ENCODE measurements at regions not wholly inside any gene's neighbourhood (a gene's known extent, or its start where the extent isn't known, plus 50 kb on each side); places are given as distances from the start of the nearest gene placed in this dataset.

DNA sequence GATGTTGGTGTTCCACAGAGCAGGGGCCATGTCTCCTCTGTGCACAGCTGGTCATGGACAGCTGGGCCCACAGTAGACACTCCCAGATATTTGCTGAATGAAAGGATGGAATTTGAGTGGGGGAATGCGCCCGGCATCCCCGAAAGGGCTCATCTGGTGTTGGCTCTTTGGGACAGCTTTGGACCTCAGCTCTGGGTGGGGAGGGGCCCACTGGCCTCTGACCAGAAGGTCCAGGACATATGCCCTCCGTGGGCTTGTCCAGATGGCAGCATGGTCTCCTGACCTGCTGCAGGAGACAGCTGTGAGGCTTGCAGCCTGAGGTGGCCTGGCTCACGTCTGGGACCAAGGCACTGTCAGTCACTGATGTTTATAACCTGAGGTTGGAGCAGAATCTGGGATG, 160.4 kb upstream of the AJAP1 start:
- no peaks in the 10 kb centered on the region for H3K4me1 ChIP-seq (ENCODE audit: insufficient read depth)
- no peak for DNase-seq (ENCODE audit: extremely low spot score)
- H3K27ac ChIP-seq (ENCODE audit: low read depth) = no peak overlapping the region
- 67% methylated on average over 5 of the region's 5 CpGs for WGBS
- no peak overlapping the region for H3K4me3 ChIP-seq (ENCODE audit: low read depth, low read length)
- H3K36me3 ChIP-seq (ENCODE audit: insufficient read depth) = no peaks in the 10 kb centered on the region

DNA sequence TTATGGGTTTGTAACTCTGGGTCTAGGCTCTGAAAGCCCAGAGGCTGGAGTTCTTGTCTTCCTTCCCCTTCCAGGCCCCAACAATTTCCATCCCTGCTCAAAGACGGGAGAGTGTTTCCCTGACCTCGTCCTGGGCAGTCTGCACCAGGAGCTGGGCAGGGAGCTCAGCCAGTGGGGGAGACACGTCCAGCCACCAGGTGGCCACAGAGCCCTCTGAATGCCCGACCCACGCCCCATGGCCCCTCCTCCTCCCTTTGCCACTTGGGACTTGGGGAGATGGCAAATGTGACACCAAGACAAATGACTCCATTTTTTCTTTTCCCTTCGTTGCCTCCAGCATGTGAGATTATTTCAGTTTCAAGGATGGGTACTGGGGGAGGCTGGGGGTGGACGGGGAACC, 159.9 kb upstream of the AJAP1 start:
- no peaks in the 10 kb centered on the region for H3K36me3 ChIP-seq (ENCODE audit: insufficient read depth)
- H3K27ac ChIP-seq (ENCODE audit: low read depth) = no peak overlapping the region
- 24% methylated on average over 7 of the region's 7 CpGs for WGBS
- no peak overlapping the region for H3K4me3 ChIP-seq (ENCODE audit: low read depth, low read length)
- H3K4me1 ChIP-seq (ENCODE audit: insufficient read depth) = no peaks in the 10 kb centered on the region
- no peak for DNase-seq (ENCODE audit: extremely low spot score)

DNA sequence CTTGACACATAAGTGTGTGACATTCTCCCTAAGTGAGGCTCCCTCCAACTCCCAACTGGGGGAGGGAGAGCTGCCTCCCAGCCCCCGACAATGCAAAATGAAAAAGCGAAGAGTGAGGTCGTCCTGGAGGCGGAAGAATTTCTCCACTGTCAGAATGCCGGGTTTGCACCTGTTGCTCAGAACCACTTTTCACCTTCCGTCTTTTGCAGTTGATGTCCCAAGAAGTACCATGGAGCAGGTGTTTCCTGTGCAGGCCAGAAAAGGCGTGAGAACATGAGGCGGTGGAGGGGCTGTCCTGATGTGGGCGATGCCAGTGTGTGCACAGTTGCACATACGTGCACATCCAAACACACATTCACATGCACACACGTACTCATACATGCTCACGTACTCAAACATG, 158.6 kb upstream of the AJAP1 start:
- 85% methylated on average over 12 of the region's 12 CpGs for WGBS
- Histone ChIP-seq H3K27ac (ENCODE audit: low read depth) (no peak overlapping the region), H3K36me3 (ENCODE audit: insufficient read depth) (no peaks in the 10 kb centered on the region), H3K4me1 (ENCODE audit: insufficient read depth) (no peaks in the 10 kb centered on the region), H3K4me3 (ENCODE audit: low read depth, low read length) (no peak overlapping the region)
- no peak for DNase-seq (ENCODE audit: extremely low spot score)

DNA sequence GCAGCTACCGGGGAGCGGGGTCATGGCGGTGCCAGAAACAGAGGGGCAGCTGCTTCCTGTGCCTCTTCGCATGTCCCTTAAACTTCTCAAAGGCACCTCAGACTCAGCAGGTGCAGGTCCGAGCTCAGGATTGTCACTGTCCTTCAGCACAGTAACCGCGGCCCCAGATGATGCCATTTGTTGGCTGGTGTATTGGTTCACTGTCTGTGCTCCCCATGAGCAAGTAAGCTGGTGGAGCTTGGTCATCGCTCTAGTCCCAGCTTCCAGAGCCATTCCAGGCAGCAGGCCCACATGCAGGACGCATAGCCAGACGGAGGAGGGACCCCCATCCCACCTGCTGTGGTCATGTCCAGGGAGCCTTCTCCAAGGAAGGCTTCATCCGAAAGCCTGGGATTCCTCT, 154.0 kb upstream of the AJAP1 start:
- no peak for DNase-seq (ENCODE audit: extremely low spot score)
- 92% methylated on average over 11 of the region's 11 CpGs for WGBS
- no peaks in the 10 kb centered on the region for H3K4me1 ChIP-seq (ENCODE audit: insufficient read depth)

DNA sequence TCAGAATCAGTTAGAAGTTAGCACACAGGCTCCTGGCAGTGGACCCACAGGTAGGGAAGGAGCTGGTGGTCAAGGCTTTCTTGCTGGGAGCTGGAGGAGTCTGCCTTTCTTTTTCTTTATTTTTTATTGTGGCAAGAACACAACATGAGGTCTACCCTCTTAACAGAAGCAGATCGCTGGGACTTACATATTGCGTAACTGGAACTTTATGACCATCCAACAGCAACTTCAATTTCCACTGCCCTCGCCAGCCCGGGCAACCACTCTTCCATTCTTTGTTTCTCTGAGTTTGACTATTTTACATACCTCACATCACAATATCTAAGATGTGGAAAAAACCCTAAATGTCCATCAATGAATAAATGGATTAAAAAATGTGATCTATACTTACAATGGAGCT, 147.8 kb upstream of the AJAP1 start:
- no peak for DNase-seq (ENCODE audit: extremely low spot score)
- Histone ChIP-seq H3K36me3 (ENCODE audit: insufficient read depth) (no peaks in the 10 kb centered on the region), H3K27ac (ENCODE audit: low read depth) (no peak overlapping the region), H3K4me1 (ENCODE audit: insufficient read depth) (no peaks in the 10 kb centered on the region), H3K4me3 (ENCODE audit: low read depth, low read length) (no peak overlapping the region)
- WGBS = 81% methylated on average over 4 of the region's 4 CpGs

More for the DNA sequence above, 154.0 kb upstream of the AJAP1 start:
- H3K4me3 ChIP-seq (ENCODE audit: low read depth, low read length) = no peak overlapping the region
- no peak overlapping the region for H3K27ac ChIP-seq (ENCODE audit: low read depth)
- no peaks in the 10 kb centered on the region for H3K36me3 ChIP-seq (ENCODE audit: insufficient read depth)

DNA sequence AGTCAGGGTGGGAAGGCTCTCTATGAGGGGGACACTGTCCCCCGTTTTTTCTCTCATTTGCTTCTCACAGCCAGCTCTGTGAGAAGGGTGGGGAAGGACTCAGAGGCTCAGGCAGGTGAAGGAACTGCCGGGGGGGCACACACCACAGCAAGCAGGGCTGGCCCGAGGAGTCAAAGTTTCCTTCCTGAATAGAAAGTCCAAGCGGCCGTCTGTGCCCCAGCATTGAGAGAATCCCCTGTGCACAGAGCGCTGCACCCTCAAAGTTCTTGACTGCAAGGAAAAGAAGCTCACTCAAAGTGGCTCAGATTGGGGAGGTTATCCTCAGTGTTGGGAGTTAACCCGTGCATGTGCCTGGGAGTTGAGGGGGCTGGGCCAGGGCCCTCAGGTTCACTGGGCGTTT, 145.2 kb upstream of the AJAP1 start:
- H3K4me3 ChIP-seq (ENCODE audit: low read depth, low read length) = no peak overlapping the region
- DNase-seq (ENCODE audit: extremely low spot score) = no peak
- 60% methylated on average over 8 of the region's 8 CpGs for WGBS
- no peak overlapping the region for H3K27ac ChIP-seq (ENCODE audit: low read depth)
- H3K4me1 ChIP-seq (ENCODE audit: insufficient read depth) = no peaks in the 10 kb centered on the region
- no peaks in the 10 kb centered on the region for H3K36me3 ChIP-seq (ENCODE audit: insufficient read depth)

DNA sequence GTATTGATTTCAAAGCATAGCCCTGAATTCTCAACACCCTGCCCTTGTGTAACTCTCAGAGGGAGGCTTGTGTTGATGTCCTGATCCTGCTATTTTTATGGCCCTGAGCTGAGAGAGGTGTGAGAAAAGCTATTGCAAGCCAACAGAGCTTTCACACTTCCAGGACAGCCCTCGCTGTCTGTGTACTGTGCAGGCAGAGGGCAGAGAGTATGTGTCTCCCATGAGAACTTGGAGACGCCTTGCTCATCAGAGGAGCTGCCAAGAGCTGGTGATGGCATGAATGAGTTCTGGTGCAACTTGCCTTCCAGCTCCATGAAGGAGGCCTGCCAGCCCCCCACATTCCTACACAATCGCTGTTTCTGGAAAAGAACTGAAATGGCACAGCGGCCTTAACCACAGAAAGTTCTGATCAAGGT, 144.1 kb upstream of the AJAP1 start:
- no peak overlapping the region for H3K4me3 ChIP-seq (ENCODE audit: low read depth, low read length)
- no peak for DNase-seq (ENCODE audit: extremely low spot score)
- no peak overlapping the region for H3K27ac ChIP-seq (ENCODE audit: low read depth)
- WGBS = 68% methylated on average over 4 of the region's 4 CpGs
- no peaks in the 10 kb centered on the region for H3K4me1 ChIP-seq (ENCODE audit: insufficient read depth)
- H3K36me3 ChIP-seq (ENCODE audit: insufficient read depth) = no peaks in the 10 kb centered on the region

DNA sequence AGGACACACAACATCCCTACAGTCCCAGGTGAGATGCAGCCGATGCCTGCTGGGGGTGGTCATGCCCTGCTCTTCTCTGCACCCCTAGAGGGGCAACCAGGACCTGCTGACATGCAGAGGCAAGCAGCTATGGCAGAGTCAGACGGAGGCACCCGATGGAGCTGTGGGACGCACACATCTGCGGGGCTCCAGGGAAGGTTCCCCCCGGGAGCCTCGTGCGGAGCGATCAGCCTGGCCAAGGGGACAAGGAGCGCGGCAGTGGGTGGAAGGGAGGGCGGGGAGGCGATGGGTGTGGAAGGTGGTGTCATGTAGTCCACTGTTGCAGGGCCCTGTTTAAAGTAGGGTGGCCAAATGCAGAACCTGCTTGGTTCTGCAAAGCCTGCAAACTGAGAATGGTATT, 143.0 kb upstream of the AJAP1 start:
- Histone ChIP-seq H3K27ac (ENCODE audit: low read depth) (no peak overlapping the region), H3K4me1 (ENCODE audit: insufficient read depth) (no peaks in the 10 kb centered on the region), H3K4me3 (ENCODE audit: low read depth, low read length) (no peak overlapping the region), H3K36me3 (ENCODE audit: insufficient read depth) (no peaks in the 10 kb centered on the region)
- WGBS = 92% methylated on average over 13 of the region's 13 CpGs
- no peak for DNase-seq (ENCODE audit: extremely low spot score)

DNA sequence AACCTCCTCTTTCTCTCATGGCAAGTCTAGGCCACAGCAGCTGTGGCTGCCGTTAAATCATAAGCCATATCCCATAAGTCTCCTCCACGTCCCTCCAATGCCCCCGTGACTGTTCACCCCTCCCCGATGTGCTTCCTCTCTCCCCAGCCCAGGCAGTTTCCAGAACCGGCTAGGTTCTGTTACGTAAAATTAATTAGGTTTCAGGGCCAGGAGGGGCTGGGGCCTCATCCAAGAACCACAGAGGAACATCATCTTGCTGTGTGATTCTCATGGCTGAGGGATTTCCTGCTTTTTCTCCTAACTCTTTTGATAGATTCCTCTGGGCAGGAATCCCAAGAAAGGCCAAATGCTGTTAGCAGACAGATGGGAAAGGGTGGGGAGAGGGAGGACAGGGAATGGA, 141.8 kb upstream of the AJAP1 start:
- 18% methylated on average over 6 of the region's 6 CpGs for WGBS
- DNase-seq (ENCODE audit: extremely low spot score) = peak; percentile 63
- no peak overlapping the region for H3K4me3 ChIP-seq (ENCODE audit: low read depth, low read length)
- no peaks in the 10 kb centered on the region for H3K36me3 ChIP-seq (ENCODE audit: insufficient read depth)
- no peaks in the 10 kb centered on the region for H3K4me1 ChIP-seq (ENCODE audit: insufficient read depth)
- no peak overlapping the region for H3K27ac ChIP-seq (ENCODE audit: low read depth)

DNA sequence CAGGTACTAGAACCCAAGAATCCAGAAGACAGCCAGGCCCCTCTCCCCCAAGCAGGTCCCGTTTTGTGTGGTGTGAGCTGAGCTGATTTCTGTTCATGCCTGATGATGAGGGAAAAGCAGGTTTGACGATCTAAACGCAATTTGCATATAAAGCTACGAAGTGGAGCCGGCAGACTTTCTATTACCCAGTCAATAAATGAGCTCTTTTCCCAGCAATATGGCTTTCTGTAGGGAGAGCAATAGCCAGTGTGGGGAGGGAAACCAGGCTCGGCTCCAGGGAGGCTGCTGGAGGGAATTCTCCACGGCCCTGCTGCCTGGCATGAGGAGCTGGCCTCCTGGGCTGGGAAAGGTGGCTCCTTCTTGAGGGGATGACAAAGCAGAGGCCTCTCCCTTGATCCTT, 140.7 kb upstream of the AJAP1 start:
- Histone ChIP-seq H3K36me3 (ENCODE audit: insufficient read depth) (no peaks in the 10 kb centered on the region), H3K4me1 (ENCODE audit: insufficient read depth) (no peaks in the 10 kb centered on the region), H3K4me3 (ENCODE audit: low read depth, low read length) (no peak overlapping the region), H3K27ac (ENCODE audit: low read depth) (no peak overlapping the region)
- 64% methylated on average over 7 of the region's 7 CpGs for WGBS
- DNase-seq (ENCODE audit: extremely low spot score) = no peak

DNA sequence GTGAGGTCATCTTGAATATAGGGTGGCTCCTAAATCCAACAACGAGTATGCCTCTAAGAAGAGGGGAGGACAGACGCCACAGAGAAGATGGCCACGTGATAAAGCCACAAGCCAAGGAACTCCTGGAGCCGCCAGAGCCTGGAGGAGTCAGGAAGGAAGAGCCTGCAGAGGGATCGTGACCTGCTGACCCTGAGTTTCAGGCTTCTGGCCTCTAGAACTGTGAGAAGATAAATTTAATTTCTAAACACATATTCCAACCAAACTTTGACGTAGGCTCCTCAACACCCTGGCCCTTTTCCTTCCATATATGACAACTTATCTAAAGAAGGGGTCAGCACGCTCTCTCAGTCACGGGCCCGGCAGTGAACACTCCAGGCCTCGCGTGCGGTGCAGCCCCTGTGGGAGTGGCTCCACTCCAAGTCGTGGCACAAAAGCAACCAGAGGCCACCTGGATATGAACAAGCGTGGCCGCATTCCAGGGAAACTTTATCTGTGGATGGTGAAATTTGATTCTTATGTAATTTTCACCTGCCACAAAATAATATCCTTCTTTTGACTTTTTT, 138.6 kb upstream of the AJAP1 start:
- WGBS = 70% methylated on average over 15 of the region's 15 CpGs
- Histone ChIP-seq H3K4me3 (ENCODE audit: low read depth, low read length) (no peak overlapping the region), H3K36me3 (ENCODE audit: insufficient read depth) (no peaks in the 10 kb centered on the region), H3K4me1 (ENCODE audit: insufficient read depth) (no peaks in the 10 kb centered on the region), H3K27ac (ENCODE audit: low read depth) (no peak overlapping the region)
- DNase-seq (ENCODE audit: extremely low spot score) = no peak

DNA sequence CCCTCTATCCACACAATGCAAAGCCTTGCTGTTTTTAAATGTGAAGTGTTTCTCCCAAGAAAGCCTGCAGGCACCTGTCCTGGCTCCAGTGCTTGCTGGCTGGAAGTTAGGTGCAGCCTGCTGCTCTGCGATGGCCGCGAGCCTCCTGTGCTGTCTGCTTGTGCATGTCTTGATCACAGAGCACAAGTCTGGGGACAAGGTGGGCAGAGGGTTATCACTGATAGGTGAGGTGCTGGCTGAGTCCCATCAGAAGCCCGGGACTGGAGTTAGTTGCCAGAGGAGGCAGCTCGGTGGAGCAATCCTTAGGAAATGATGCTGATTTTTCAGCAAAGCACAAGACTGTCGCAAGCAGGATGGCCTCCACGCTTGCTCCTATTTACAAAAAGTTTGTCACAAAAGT, 137.8 kb upstream of the AJAP1 start:
- Histone ChIP-seq H3K27ac (ENCODE audit: low read depth) (no peak overlapping the region), H3K4me3 (ENCODE audit: low read depth, low read length) (no peak overlapping the region), H3K36me3 (ENCODE audit: insufficient read depth) (no peaks in the 10 kb centered on the region), H3K4me1 (ENCODE audit: insufficient read depth) (no peaks in the 10 kb centered on the region)
- DNase-seq (ENCODE audit: extremely low spot score) = no peak
- WGBS = 75% methylated on average over 7 of the region's 7 CpGs

DNA sequence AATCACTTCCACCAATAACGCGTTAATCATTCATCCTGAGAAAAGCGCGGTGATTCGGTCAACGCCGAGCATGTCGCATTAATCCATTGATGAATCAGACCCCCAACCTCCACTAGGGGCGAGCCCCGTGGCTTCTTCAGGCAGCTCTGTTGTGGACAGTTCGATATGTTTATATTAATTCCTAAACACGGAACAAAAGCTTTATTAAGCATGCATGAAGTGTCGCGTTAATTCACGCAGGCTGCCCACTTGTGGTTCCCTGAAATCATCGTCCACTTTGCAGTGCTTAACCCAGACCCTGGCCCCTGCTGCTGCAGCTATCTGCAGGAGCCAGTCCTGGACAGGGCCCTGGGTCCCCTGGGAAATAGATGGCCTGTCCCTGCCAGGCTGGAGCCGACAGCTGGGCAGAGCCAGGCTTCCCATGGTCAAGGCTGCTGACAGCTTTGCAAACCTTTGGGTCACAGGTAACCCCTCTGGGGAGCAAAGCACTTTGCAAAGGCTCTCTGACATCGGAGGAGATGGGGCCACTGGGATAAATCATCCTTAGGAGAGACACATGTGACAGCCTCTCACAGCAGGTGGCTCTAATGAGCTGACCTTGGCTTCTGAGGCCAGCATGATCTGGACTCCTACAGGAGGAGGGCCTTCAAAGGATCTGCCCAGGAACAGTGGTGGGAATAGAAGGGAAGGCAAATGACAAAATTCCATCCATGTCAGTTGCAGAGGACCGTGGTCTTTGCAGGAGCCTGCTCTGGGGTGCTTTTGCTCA, 137.0 kb upstream of the AJAP1 start:
- H3K36me3 ChIP-seq (ENCODE audit: insufficient read depth) = no peaks in the 10 kb centered on the region
- H3K4me1 ChIP-seq (ENCODE audit: insufficient read depth) = no peaks in the 10 kb centered on the region
- no peak for DNase-seq (ENCODE audit: extremely low spot score)
- WGBS = 72% methylated on average over 19 of the region's 19 CpGs
- H3K27ac ChIP-seq (ENCODE audit: low read depth) = no peak overlapping the region
- no peak overlapping the region for H3K4me3 ChIP-seq (ENCODE audit: low read depth, low read length)

DNA sequence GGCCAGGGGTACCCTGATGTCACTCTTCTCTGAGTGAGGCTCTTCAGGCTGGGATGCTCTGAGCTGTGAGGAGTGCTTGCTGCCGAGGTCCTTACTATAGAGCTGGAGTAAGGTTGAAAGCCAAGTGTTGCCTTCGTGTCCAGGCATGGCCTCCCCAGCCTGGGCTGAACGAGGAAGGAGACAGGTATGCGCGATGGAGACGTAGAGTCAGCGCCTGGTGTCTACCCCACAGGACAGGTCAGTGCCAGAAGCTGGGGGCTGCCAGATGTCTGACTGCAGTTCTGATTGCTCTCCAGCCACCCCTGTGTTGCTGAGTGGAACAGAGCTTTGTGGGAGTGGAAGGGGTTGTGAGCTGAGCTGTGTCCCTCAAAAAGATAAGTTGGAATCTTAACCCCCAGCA, 135.8 kb upstream of the AJAP1 start:
- no peak overlapping the region for H3K4me3 ChIP-seq (ENCODE audit: low read depth, low read length)
- no peaks in the 10 kb centered on the region for H3K4me1 ChIP-seq (ENCODE audit: insufficient read depth)
- no peak for DNase-seq (ENCODE audit: extremely low spot score)
- 89% methylated on average over 7 of the region's 7 CpGs for WGBS
- no peaks in the 10 kb centered on the region for H3K36me3 ChIP-seq (ENCODE audit: insufficient read depth)
- H3K27ac ChIP-seq (ENCODE audit: low read depth) = no peak overlapping the region

All from urinary bladder (tissue), 3 donors.